C4-2B (cell line): ENCODE measurements at regions not wholly inside any gene's neighbourhood (a gene's known extent, or its start where the extent isn't known, plus 50 kb on each side); places are given as distances from the start of the nearest gene placed in this dataset.

Experiments
- H3K27ac ChIP-seq: fragments of 450-650 bp; 2 replicates; pipeline ENCODE4 v1.5.1; 2017
- ZFX ChIP-seq: fragments of 450-650 bp; IDR thresholded peaks from 2 replicates; pipeline ENCODE4 v1.6.1; 2017
- TF ChIP-seq, protein P1 (sequence below): fragments of 450-650 bp; conservative IDR thresholded peaks from 2 replicates; pipeline ENCODE4 v1.5.1; 2017; ENCODE audit warnings: mild to moderate bottlenecking

GRCh38 chr19:29364224-29364726 lies 151.3 kb upstream of the UQCRFS1 start:
- H3K27ac ChIP-seq: no peak overlapping the region
- TF ChIP-seq, protein P1, sequence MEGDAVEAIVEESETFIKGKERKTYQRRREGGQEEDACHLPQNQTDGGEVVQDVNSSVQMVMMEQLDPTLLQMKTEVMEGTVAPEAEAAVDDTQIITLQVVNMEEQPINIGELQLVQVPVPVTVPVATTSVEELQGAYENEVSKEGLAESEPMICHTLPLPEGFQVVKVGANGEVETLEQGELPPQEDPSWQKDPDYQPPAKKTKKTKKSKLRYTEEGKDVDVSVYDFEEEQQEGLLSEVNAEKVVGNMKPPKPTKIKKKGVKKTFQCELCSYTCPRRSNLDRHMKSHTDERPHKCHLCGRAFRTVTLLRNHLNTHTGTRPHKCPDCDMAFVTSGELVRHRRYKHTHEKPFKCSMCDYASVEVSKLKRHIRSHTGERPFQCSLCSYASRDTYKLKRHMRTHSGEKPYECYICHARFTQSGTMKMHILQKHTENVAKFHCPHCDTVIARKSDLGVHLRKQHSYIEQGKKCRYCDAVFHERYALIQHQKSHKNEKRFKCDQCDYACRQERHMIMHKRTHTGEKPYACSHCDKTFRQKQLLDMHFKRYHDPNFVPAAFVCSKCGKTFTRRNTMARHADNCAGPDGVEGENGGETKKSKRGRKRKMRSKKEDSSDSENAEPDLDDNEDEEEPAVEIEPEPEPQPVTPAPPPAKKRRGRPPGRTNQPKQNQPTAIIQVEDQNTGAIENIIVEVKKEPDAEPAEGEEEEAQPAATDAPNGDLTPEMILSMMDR: no peak
- no peak for TF ChIP-seq ZFX

GRCh38 chr19:29364999-29365398 lies 152.0 kb upstream of the UQCRFS1 start:
- no peak for TF ChIP-seq ZFX
- TF ChIP-seq, protein P1: no peak
- no peak overlapping the region for H3K27ac ChIP-seq

DNA sequence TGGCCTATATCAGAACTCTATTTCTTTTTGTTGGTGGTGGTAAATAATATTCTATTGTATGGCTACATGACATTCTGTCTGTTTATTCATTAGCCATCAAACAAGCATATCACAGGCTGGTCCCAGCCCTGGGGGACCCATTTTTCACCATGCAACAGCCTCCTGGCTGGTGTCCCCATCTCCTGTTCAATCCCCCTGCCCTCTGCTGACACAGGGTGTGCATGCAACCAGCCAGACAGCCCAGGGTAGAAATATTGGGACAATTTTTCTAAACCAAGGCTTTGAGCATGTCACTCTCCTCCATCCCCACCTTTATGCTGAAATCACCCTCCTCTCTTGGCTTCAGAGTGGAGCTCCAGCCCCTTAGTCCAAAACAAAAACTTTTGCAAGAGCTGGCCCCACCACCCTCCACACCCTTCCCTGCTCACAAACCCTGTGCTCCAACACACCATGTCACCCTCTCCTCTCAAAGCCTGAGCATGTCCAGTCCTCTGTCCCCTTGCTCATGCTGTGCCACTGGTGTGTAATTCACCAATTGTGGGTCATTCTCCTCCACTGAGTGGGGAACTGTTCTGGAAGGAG lies 153.0 kb upstream of the UQCRFS1 start:
- TF ChIP-seq, protein P1: no peak
- no peak for TF ChIP-seq ZFX
- no peak overlapping the region for H3K27ac ChIP-seq

- no peak overlapping the region for H3K27ac ChIP-seq
- TF ChIP-seq ZFX: no peak
- TF ChIP-seq, protein P1: no peak
These were observed 153.8 kb upstream of the UQCRFS1 start for GRCh38 chr19:29366757-29367156.

- H3K27ac ChIP-seq: no peak overlapping the region
- TF ChIP-seq ZFX: no peak
- TF ChIP-seq, protein P1: no peak
These were observed 154.9 kb upstream of the UQCRFS1 start for GRCh38 chr19:29367791-29368222.

- TF ChIP-seq, protein P1: no peak
- no peak for TF ChIP-seq ZFX
- no peak overlapping the region for H3K27ac ChIP-seq
These were observed 155.5 kb upstream of the VSTM2B start for GRCh38 chr19:29370276-29370675.

- TF ChIP-seq, protein P1: no peak
- TF ChIP-seq ZFX: no peak
- H3K27ac ChIP-seq: no peak overlapping the region
These were observed 154.3 kb upstream of the VSTM2B start for GRCh38 chr19:29371251-29372090.
